ENCODE measurements at regions not wholly inside any gene's neighbourhood (a gene's known extent, or its start where the extent isn't known, plus 50 kb on each side); places are given as distances from the start of the nearest gene placed in this dataset.

- no peaks in the 10 kb centered on the region for H3K4me1 ChIP-seq (ENCODE audit: low read length)
- H3K27me3 ChIP-seq (replicated peaks; ENCODE audit: insufficient read depth, low read length), result no peaks in the 10 kb centered on the region
- no peaks in the 10 kb centered on the region for H3K36me3 ChIP-seq (replicated peaks; ENCODE audit: insufficient read depth, low read length)
- H3K27ac ChIP-seq (ENCODE audit: low read length), result no peak overlapping the region
- H3K9ac ChIP-seq (ENCODE audit: low read length), result no peak overlapping the region
- no peak overlapping the region for H3K4me3 ChIP-seq (ENCODE audit: low read length)
- no peaks in the 10 kb centered on the region for H3K9me2 ChIP-seq (replicated peaks; ENCODE audit: insufficient read depth, low read length)
- H3K79me2 ChIP-seq (ENCODE audit: low read length), result no peaks in the 10 kb centered on the region
- H2AFZ ChIP-seq (ENCODE audit: low read length), result no peak overlapping the region
- no peaks in the 10 kb centered on the region for H3K9me3 ChIP-seq (replicated peaks; ENCODE audit: insufficient read depth, low read length)
- DNase-seq, result no peak
- H3F3A ChIP-seq (ENCODE audit: insufficient read depth, low read length), result no peaks in the 10 kb centered on the region
- TF ChIP-seq EZH2 (optimal IDR thresholded peaks at IDR 0.05; ENCODE audit: low read depth, low read length), result no peak
- TF ChIP-seq CTCF (IDR thresholded peaks at IDR 0.05; ENCODE audit: low read length), result no peak
- no peak for TF ChIP-seq EZH2phosphoT487 (IDR thresholded peaks at IDR 0.05; ENCODE audit: low read length)
- H4K20me1 ChIP-seq (ENCODE audit: insufficient read depth, low read length), result no peaks in the 10 kb centered on the region
- no peak overlapping the region for H3K4me2 ChIP-seq (ENCODE audit: low read depth, low read length)
Observed at GRCh38 chr6:115216835-115217234, 843.9 kb downstream of the FRK start.

GRCh38 chr6:115214283-115214682 is 846.4 kb downstream of the FRK start:
- Histone ChIP-seq H2AFZ (ENCODE audit: low read length) (no peak overlapping the region), H3K9me3 (replicated peaks; ENCODE audit: insufficient read depth, low read length) (no peaks in the 10 kb centered on the region), H3F3A (ENCODE audit: insufficient read depth, low read length) (no peaks in the 10 kb centered on the region), H3K4me2 (ENCODE audit: low read depth, low read length) (no peak overlapping the region), H3K9me2 (replicated peaks; ENCODE audit: insufficient read depth, low read length) (no peaks in the 10 kb centered on the region), H3K27ac (ENCODE audit: low read length) (no peak overlapping the region), H3K79me2 (ENCODE audit: low read length) (no peaks in the 10 kb centered on the region), H4K20me1 (ENCODE audit: insufficient read depth, low read length) (no peaks in the 10 kb centered on the region), H3K36me3 (replicated peaks; ENCODE audit: insufficient read depth, low read length) (no peaks in the 10 kb centered on the region), H3K4me3 (ENCODE audit: low read length) (no peak overlapping the region), H3K4me1 (ENCODE audit: low read length) (no peaks in the 10 kb centered on the region), H3K27me3 (replicated peaks; ENCODE audit: insufficient read depth, low read length) (no peaks in the 10 kb centered on the region), H3K9ac (ENCODE audit: low read length) (no peak overlapping the region)
- DNase-seq, result no peak
- no peak for TF ChIP-seq CTCF (IDR thresholded peaks at IDR 0.05; ENCODE audit: low read length)
- no peak for TF ChIP-seq EZH2 (optimal IDR thresholded peaks at IDR 0.05; ENCODE audit: low read depth, low read length)
- TF ChIP-seq EZH2phosphoT487 (IDR thresholded peaks at IDR 0.05; ENCODE audit: low read length), result no peak

GRCh38 chr6:115203381-115203780 is 857.3 kb downstream of the FRK start:
- H2AFZ ChIP-seq (ENCODE audit: low read length), result no peak overlapping the region
- no peaks in the 10 kb centered on the region for H3K9me2 ChIP-seq (replicated peaks; ENCODE audit: insufficient read depth, low read length)
- H3K4me3 ChIP-seq (ENCODE audit: low read length), result no peak overlapping the region
- no peaks in the 10 kb centered on the region for H3K4me1 ChIP-seq (ENCODE audit: low read length)
- H4K20me1 ChIP-seq (ENCODE audit: insufficient read depth, low read length), result no peaks in the 10 kb centered on the region
- H3K36me3 ChIP-seq (replicated peaks; ENCODE audit: insufficient read depth, low read length), result no peaks in the 10 kb centered on the region
- no peaks in the 10 kb centered on the region for H3F3A ChIP-seq (ENCODE audit: insufficient read depth, low read length)
- no peak for TF ChIP-seq EZH2 (optimal IDR thresholded peaks at IDR 0.05; ENCODE audit: low read depth, low read length)
- TF ChIP-seq CTCF (IDR thresholded peaks at IDR 0.05; ENCODE audit: low read length), result no peak
- TF ChIP-seq EZH2phosphoT487 (IDR thresholded peaks at IDR 0.05; ENCODE audit: low read length), result no peak
- no peaks in the 10 kb centered on the region for H3K79me2 ChIP-seq (ENCODE audit: low read length)
- H3K27me3 ChIP-seq (replicated peaks; ENCODE audit: insufficient read depth, low read length), result no peaks in the 10 kb centered on the region
- no peak for DNase-seq
- H3K4me2 ChIP-seq (ENCODE audit: low read depth, low read length), result no peak overlapping the region
- H3K9ac ChIP-seq (ENCODE audit: low read length), result no peak overlapping the region
- no peak overlapping the region for H3K27ac ChIP-seq (ENCODE audit: low read length)
- no peaks in the 10 kb centered on the region for H3K9me3 ChIP-seq (replicated peaks; ENCODE audit: insufficient read depth, low read length)
